Activated B cell treated with CpG ODN at 0.5 μM for 24 hours (primary cell): ENCODE measurements at regions not wholly inside any gene's neighbourhood (a gene's known extent, or its start where the extent isn't known, plus 50 kb on each side); places are given as distances from the start of the nearest gene placed in this dataset.
A peak's percentile ranks its signal among the peaks of the same experiment; 100 is the strongest.
"Not testable (repeated sequence)": the region's sequence is repeated elsewhere in the genome, so short reads cannot be mapped to it uniquely, and the experiment has no call there.

ENCODE experiments used
- ATAC-seq: fragments of 200-7000 bp; cut with Tn5 transposase; one replicate; pipeline ENCODE4 v1.10.0; 2021; ENCODE audit warnings: low read depth, mild to moderate bottlenecking, moderate library complexity
- CTCF ChIA-PET: fragments of 350-600 bp; sonication (Branson Sonifier 250); formaldehyde crosslinking; loops from one replicate; lab custom pipeline; 2021; ENCODE audit warnings: antibody characterized with exemption; lab: Charles Lee
- POLR2A ChIA-PET: fragments of 350-600 bp; sonication (Branson Sonifier 250); formaldehyde crosslinking; loops from one replicate; lab custom pipeline; 2021; ENCODE audit warnings: antibody characterized with exemption; lab: Charles Lee
- DNase-seq: peaks from one replicate; pipeline ENCODE4 v3.0.0; 2022
- H3K27ac Mint-ChIP-seq: one replicate; pipeline ENCODE4 v1.8.0; 2020; ENCODE audit warnings: mixed read lengths
- H3K27me3 Mint-ChIP-seq: one replicate; pipeline ENCODE4 v1.8.0; 2021; ENCODE audit warnings: mixed read lengths
- H3K36me3 Mint-ChIP-seq: one replicate; pipeline ENCODE4 v1.8.0; 2021; ENCODE audit warnings: low read depth, mixed read lengths
- H3K4me1 Mint-ChIP-seq: one replicate; pipeline ENCODE4 v1.8.0; 2021; ENCODE audit warnings: mixed read lengths
- H3K4me3 Mint-ChIP-seq: one replicate; pipeline ENCODE4 v1.8.0; 2020; ENCODE audit warnings: mild to moderate bottlenecking, mixed read lengths
- H3K9me3 Mint-ChIP-seq: one replicate; pipeline ENCODE4 v1.8.0; 2020; ENCODE audit warnings: mixed read lengths
- intact Hi-C: fragments of 100-400 bp; cut with micrococcal nuclease; formaldehyde crosslinking; loops from one replicate; pipeline ENCODE4 v1.15.1; 2024
- TF ChIP-seq, protein P1 (sequence below): fragments of 200-600 bp; IDR thresholded peaks from one replicate; pipeline ENCODE4 v1.8.0; 2022; ENCODE audit warnings: antibody characterized with exemption, mild to moderate bottlenecking

GRCh38 chr1:55301912-55302311 lies 86.7 kb upstream of the USP24 start:
- TF ChIP-seq, protein P1, sequence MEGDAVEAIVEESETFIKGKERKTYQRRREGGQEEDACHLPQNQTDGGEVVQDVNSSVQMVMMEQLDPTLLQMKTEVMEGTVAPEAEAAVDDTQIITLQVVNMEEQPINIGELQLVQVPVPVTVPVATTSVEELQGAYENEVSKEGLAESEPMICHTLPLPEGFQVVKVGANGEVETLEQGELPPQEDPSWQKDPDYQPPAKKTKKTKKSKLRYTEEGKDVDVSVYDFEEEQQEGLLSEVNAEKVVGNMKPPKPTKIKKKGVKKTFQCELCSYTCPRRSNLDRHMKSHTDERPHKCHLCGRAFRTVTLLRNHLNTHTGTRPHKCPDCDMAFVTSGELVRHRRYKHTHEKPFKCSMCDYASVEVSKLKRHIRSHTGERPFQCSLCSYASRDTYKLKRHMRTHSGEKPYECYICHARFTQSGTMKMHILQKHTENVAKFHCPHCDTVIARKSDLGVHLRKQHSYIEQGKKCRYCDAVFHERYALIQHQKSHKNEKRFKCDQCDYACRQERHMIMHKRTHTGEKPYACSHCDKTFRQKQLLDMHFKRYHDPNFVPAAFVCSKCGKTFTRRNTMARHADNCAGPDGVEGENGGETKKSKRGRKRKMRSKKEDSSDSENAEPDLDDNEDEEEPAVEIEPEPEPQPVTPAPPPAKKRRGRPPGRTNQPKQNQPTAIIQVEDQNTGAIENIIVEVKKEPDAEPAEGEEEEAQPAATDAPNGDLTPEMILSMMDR, result no peak
- H3K4me1 Mint-ChIP-seq, result no peaks in the 10 kb centered on the region
- ChIA-PET CTCF (no interaction called here), POLR2A (no interaction called here)
- H3K36me3 Mint-ChIP-seq, result no peaks in the 10 kb centered on the region
- no peaks in the 10 kb centered on the region for H3K9me3 Mint-ChIP-seq
- no peak overlapping the region for H3K27ac Mint-ChIP-seq
- H3K27me3 Mint-ChIP-seq, result peaks cover 5% of the 10 kb centered on the region
- DNase-seq (no peak), ATAC-seq (no peak)
- intact Hi-C loops, result no loop called here
- no peak overlapping the region for H3K4me3 Mint-ChIP-seq

DNA sequence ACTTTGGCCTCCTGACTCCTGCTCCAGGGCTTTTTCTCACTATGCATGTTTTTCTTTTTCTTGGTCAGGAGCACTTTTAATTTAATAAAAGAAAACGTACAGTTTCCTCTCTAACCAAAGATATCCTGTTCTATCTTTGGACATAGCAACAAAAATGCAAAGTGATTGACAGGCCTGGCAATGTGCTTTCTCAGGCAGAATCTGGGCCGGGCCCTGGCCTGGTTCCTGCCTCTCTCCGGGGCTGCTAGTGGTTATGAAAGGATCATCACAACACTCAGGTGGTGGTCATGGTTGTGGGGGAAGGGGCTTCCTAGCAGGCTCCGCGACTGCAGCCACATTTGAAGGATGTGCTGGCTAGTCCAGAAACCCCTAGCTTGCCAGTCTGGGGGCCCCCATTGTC lies 85.8 kb upstream of the USP24 start:
- TF ChIP-seq, protein P1, result no peak
- no peak for DNase-seq
- Mint-ChIP-seq H3K4me3 (no peak overlapping the region), H3K4me1 (no peaks in the 10 kb centered on the region), H3K27me3 (peaks cover 5% of the 10 kb centered on the region), H3K36me3 (no peaks in the 10 kb centered on the region), H3K27ac (no peak overlapping the region), H3K9me3 (no peaks in the 10 kb centered on the region)
- no peak for ATAC-seq
- CTCF ChIA-PET, result no interaction called here
- POLR2A ChIA-PET, result no interaction called here
- intact Hi-C loops, result no loop called here

GRCh38 chr1:55298167-55298894 lies 83.2 kb upstream of the USP24 start:
- intact Hi-C loops, result no loop called here
- H3K27me3 Mint-ChIP-seq, result no peaks in the 10 kb centered on the region
- POLR2A ChIA-PET, result no interaction called here
- DNase-seq (no peak), ATAC-seq (no peak)
- no peaks in the 10 kb centered on the region for H3K4me1 Mint-ChIP-seq
- CTCF ChIA-PET, result no interaction called here
- H3K36me3 Mint-ChIP-seq, result no peaks in the 10 kb centered on the region
- no peaks in the 10 kb centered on the region for H3K9me3 Mint-ChIP-seq
- H3K4me3 Mint-ChIP-seq, result no peak overlapping the region
- H3K27ac Mint-ChIP-seq, result no peak overlapping the region
- TF ChIP-seq, protein P1, result no peak

- H3K4me3 Mint-ChIP-seq, H3K36me3 Mint-ChIP-seq, H3K4me1 Mint-ChIP-seq, ATAC-seq, DNase-seq, CTCF ChIA-PET, H3K9me3 Mint-ChIP-seq, H3K27ac Mint-ChIP-seq, H3K27me3 Mint-ChIP-seq, intact Hi-C loops, POLR2A ChIA-PET: not testable (repeated sequence)
Observed at GRCh38 chr1:55296247-55296646, 81.1 kb upstream of the USP24 start.

DNA sequence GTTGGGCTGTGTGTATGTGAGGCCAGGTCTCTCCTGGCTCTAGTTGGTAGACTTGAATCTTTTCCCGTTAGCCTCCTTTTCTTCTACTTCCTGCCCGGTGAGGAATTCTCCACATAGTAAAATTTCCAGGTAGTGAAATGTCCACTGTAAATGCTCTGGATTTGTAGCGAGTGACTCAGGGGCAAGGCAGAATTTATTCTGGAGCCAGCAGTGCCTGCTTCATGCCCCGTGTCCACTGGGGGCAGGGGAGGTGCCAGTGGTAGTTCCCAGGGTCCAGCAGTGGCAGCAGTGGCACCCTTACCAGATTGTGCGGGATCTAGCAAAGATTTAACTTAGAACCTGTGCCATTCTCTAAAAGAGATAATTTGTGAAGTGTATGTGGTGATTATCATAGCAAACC lies 74.5 kb upstream of the USP24 start:
- Mint-ChIP-seq H3K27ac (peak overlapping the region; percentile 89), H3K36me3 (no peaks in the 10 kb centered on the region), H3K9me3 (no peaks in the 10 kb centered on the region), H3K4me1 (peaks cover 47% of the 10 kb centered on the region), H3K27me3 (peaks cover 3% of the 10 kb centered on the region), H3K4me3 (no peak overlapping the region)
- ChIA-PET POLR2A (interaction anchor here (2.0 to 3.2 kb wide), 2 partner anchors 76 to 1295 kb away, joined by 6 to 27 read pairs; partner anchors contain the start of gene USP24), CTCF (interaction anchor here (2.2 to 3.9 kb wide), 2 partner anchors 48 to 1295 kb away, joined by 19 to 22 read pairs; no protein-coding TSS in a partner anchor)
- DNase-seq (no peak), ATAC-seq (no peak)
- intact Hi-C loops, result loop anchor here (2.0 to 5.0 kb wide), 3 partner anchors 89 to 1358 kb away; partner anchors contain the start of gene PRKAA2
- TF ChIP-seq, protein P1, result no peak
